NT2/D1 (cell line): ENCODE measurements at regions not wholly inside any gene's neighbourhood (a gene's known extent, or its start where the extent isn't known, plus 50 kb on each side); places are given as distances from the start of the nearest gene placed in this dataset.

Experiments
- DNase-seq: peaks from one replicate; pipeline ENCODE4 v3.0.0-alpha.2; 2011; ENCODE audit warnings: low read depth, low spot score
- H3K27me3 ChIP-seq: 2 replicates; pipeline ENCODE4 v1.6.0; 2011; ENCODE audit warnings: mild to moderate bottlenecking; ENCODE audit not compliant: insufficient read length, insufficient read depth
- H3K36me3 ChIP-seq: 2 replicates; pipeline ENCODE4 v1.6.1; 2011; ENCODE audit warnings: mild to moderate bottlenecking, low read length, mixed read lengths; ENCODE audit not compliant: insufficient read depth, insufficient read length
- H3K4me1 ChIP-seq: 2 replicates; pipeline ENCODE4 v1.5.1; 2011; ENCODE audit not compliant: insufficient read depth, insufficient read length
- H3K4me3 ChIP-seq: 2 replicates; pipeline ENCODE4 v1.5.1; 2011; ENCODE audit warnings: low read depth; ENCODE audit not compliant: insufficient read length
- H3K9ac ChIP-seq: 2 replicates; pipeline ENCODE4 v1.6.0; 2011; ENCODE audit warnings: low read depth; ENCODE audit not compliant: insufficient read length
- H3K9me3 ChIP-seq: 2 replicates; pipeline ENCODE4 v1.5.1; 2011; ENCODE audit warnings: mild to moderate bottlenecking, low read length; ENCODE audit not compliant: insufficient read depth
- SUZ12 ChIP-seq: IDR thresholded peaks from 2 replicates; pipeline ENCODE4 v1.6.1; 2011; ENCODE audit not compliant: insufficient read length, insufficient read depth; ENCODE audit errors: extremely low read depth
- YY1 ChIP-seq: IDR thresholded peaks from 2 replicates; pipeline ENCODE4 v1.6.1; 2011; ENCODE audit not compliant: insufficient read length, insufficient read depth
- ZNF274 ChIP-seq: IDR thresholded peaks from 2 replicates; pipeline ENCODE4 v1.6.1; 2011; ENCODE audit warnings: mild to moderate bottlenecking, low read depth, low read length

DNA sequence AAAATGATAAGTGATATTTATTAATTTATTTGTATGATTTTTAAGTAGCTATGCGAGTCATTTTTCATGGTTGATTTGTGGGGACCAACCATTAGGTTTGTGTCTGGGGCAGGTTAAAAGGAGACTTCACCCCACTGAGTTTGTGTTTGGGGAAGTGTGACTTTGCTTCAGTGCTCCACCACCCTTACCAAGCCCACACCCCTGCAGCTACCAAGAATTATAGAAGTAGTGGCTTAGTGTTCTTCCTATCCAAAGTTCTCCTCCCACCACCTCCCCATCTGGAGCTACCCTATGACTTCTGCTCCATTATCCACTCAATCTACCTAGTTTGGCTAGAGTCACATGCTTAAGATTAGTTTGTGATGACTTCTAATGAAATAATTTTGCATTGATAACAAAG, 182.1 kb upstream of the ZEB2 start:
- Histone ChIP-seq H3K36me3 (no peaks in the 10 kb centered on the region), H3K9ac (no peak overlapping the region), H3K4me1 (no peaks in the 10 kb centered on the region), H3K27me3 (no peaks in the 10 kb centered on the region), H3K9me3 (no peaks in the 10 kb centered on the region), H3K4me3 (no peak overlapping the region)
- no peak for TF ChIP-seq SUZ12
- no peak for TF ChIP-seq ZNF274
- TF ChIP-seq YY1, result no peak
- DNase-seq, result no peak

DNA sequence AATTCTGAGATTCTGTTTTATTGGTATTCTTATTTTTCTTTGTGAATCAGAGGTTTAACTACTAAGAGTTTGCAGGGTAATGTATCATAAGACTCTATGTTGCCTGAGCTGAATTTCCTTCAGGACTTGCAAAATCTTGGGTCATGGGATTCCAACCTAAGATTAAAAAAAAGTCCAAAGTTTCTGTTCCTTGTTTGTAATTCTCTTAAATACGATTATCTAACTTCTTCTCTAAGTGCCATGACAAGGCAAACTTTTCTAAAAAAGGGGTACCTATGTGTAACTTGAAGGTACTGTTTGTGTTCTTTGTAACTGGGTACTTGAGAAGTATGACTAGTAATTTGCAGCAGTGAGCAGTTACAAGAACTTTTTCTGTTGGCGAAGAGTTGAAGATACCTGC, 181.3 kb upstream of the ZEB2 start:
- H3K4me3 ChIP-seq, result no peak overlapping the region
- no peak for DNase-seq
- H3K27me3 ChIP-seq, result no peaks in the 10 kb centered on the region
- no peaks in the 10 kb centered on the region for H3K4me1 ChIP-seq
- H3K36me3 ChIP-seq, result no peaks in the 10 kb centered on the region
- no peak for TF ChIP-seq ZNF274
- TF ChIP-seq YY1, result no peak
- no peak for TF ChIP-seq SUZ12
- H3K9ac ChIP-seq, result no peak overlapping the region
- H3K9me3 ChIP-seq, result no peaks in the 10 kb centered on the region

- TF ChIP-seq ZNF274, result no peak
- no peak for TF ChIP-seq SUZ12
- no peak for TF ChIP-seq YY1
- H3K27me3 ChIP-seq, result no peaks in the 10 kb centered on the region
- no peak overlapping the region for H3K9ac ChIP-seq
- DNase-seq, result no peak
- H3K36me3 ChIP-seq, result no peaks in the 10 kb centered on the region
- no peaks in the 10 kb centered on the region for H3K4me1 ChIP-seq
- H3K9me3 ChIP-seq, result no peaks in the 10 kb centered on the region
- no peak overlapping the region for H3K4me3 ChIP-seq
These were observed 178.2 kb upstream of the ZEB2 start for GRCh38 chr2:144698156-144698555.

- TF ChIP-seq SUZ12 (no peak), YY1 (no peak), ZNF274 (no peak)
- no peaks in the 10 kb centered on the region for H3K27me3 ChIP-seq
- no peak overlapping the region for H3K9ac ChIP-seq
- no peaks in the 10 kb centered on the region for H3K9me3 ChIP-seq
- no peaks in the 10 kb centered on the region for H3K36me3 ChIP-seq
- no peaks in the 10 kb centered on the region for H3K4me1 ChIP-seq
- no peak for DNase-seq
- H3K4me3 ChIP-seq, result no peak overlapping the region
These were observed 175.7 kb upstream of the ZEB2 start for GRCh38 chr2:144695657-144696056.

- no peak for DNase-seq
- H3K36me3 ChIP-seq, result no peaks in the 10 kb centered on the region
- H3K9me3 ChIP-seq, result no peaks in the 10 kb centered on the region
- H3K9ac ChIP-seq, result no peak overlapping the region
- no peak overlapping the region for H3K4me3 ChIP-seq
- no peaks in the 10 kb centered on the region for H3K27me3 ChIP-seq
- TF ChIP-seq ZNF274 (no peak), YY1 (no peak), SUZ12 (no peak)
- H3K4me1 ChIP-seq, result no peaks in the 10 kb centered on the region
These were observed 174.5 kb upstream of the ZEB2 start for GRCh38 chr2:144694456-144694855.

GRCh38 chr2:144693179-144693578, 173.3 kb upstream of the ZEB2 start:
- Histone ChIP-seq H3K9me3 (no peaks in the 10 kb centered on the region), H3K9ac (no peak overlapping the region), H3K36me3 (no peaks in the 10 kb centered on the region), H3K4me1 (no peaks in the 10 kb centered on the region), H3K27me3 (no peaks in the 10 kb centered on the region), H3K4me3 (no peak overlapping the region)
- TF ChIP-seq ZNF274 (no peak), SUZ12 (no peak), YY1 (no peak)
- DNase-seq, result no peak

- no peak for DNase-seq
- TF ChIP-seq ZNF274 (no peak), SUZ12 (no peak), YY1 (no peak)
- H3K36me3 ChIP-seq, result no peaks in the 10 kb centered on the region
- no peak overlapping the region for H3K4me3 ChIP-seq
- no peaks in the 10 kb centered on the region for H3K27me3 ChIP-seq
- no peaks in the 10 kb centered on the region for H3K9me3 ChIP-seq
- no peak overlapping the region for H3K9ac ChIP-seq
- H3K4me1 ChIP-seq, result no peaks in the 10 kb centered on the region
These were observed 172.7 kb upstream of the ZEB2 start for GRCh38 chr2:144692661-144693060.

DNA sequence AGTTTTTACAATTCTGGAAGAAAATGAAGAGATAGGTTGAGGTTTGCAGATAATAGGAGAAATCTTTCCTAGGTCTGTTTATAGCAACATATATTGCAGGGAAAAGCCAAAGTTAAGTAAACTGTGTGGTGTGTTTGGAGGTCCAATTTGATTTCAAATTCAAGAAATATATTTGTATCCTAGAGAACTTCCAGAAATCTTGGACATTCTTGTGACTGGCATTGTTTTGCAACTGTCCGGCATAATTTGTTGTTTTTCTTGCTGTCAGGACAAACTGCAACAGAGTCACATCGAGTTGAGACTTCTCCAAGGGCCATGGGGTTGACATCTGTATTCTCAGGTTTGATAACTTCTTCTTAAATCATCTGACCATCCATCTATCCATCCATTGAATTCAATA, 170.9 kb upstream of the ZEB2 start:
- Histone ChIP-seq H3K4me1 (no peaks in the 10 kb centered on the region), H3K27me3 (no peaks in the 10 kb centered on the region), H3K9me3 (no peaks in the 10 kb centered on the region), H3K9ac (no peak overlapping the region), H3K4me3 (no peak overlapping the region), H3K36me3 (no peaks in the 10 kb centered on the region)
- TF ChIP-seq SUZ12 (no peak), YY1 (no peak), ZNF274 (no peak)
- no peak for DNase-seq
